ENCODE measurements at regions not wholly inside any gene's neighbourhood (a gene's known extent, or its start where the extent isn't known, plus 50 kb on each side); places are given as distances from the start of the nearest gene placed in this dataset.

DNA sequence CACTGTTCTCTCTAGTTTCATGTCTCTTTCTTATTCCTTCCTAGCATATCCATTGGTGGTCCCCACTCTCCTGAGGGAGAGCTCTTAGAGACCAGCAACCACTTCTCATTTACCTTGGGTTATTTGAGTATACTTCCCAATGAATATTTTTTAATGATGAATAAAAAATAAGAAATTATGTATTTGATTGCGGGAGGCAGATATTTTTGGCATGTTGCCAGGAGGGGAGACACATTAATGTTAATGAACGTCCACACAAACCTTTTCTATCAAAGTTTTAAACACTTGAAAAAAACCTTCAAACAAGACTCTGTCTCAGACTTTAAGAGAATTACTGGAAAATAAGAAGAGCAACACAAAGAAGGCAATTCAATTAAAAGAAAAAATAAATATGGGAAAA is 260.6 kb upstream of the MAGI2 start:
- FAIRE-seq (no peak), DNase-seq (ENCODE audit: insufficient read length, low spot score) (no peak)

GRCh38 chr7:79713276-79713675 is 259.8 kb upstream of the MAGI2 start:
- DNase-seq (ENCODE audit: insufficient read length, low spot score) (no peak), FAIRE-seq (peak; percentile 53)
- no peak for TF ChIP-seq CTCF (IDR thresholded peaks at IDR 0.05; ENCODE audit: insufficient read depth, missing control alignments)

More for the DNA sequence above, 260.6 kb upstream of the MAGI2 start:
- TF ChIP-seq CTCF (IDR thresholded peaks at IDR 0.05; ENCODE audit: insufficient read depth, missing control alignments): no peak

DNA sequence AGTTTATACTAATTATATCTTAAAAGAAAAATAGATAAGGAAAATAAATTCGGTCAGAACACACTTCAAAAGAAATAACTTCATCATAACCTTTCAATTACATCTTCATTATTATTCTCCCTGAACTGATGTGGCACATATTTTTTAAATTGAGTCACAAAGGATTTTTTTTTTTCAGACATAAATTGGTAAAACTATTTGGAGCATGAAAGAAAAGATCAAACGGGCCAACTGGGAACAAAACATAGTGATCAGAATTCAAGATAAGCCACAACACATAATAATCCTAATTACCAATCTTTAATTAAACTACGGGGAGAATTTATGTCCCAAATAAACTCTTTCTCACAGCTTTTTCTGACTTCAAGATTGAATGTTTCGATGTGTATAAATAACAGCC is 258.2 kb upstream of the MAGI2 start:
- FAIRE-seq (no peak), DNase-seq (ENCODE audit: insufficient read length, low spot score) (no peak)
- TF ChIP-seq CTCF (IDR thresholded peaks at IDR 0.05; ENCODE audit: insufficient read depth, missing control alignments): no peak

GRCh38 chr7:79709574-79710409 is 256.3 kb upstream of the MAGI2 start:
- FAIRE-seq (no peak), DNase-seq (ENCODE audit: insufficient read length, low spot score) (no peak)
- TF ChIP-seq CTCF (IDR thresholded peaks at IDR 0.05; ENCODE audit: insufficient read depth, missing control alignments): no peak

- DNase-seq (ENCODE audit: insufficient read length, low spot score): no peak
Measured at GRCh38 chr7:79702116-79702515, 248.6 kb upstream of the MAGI2 start.

DNA sequence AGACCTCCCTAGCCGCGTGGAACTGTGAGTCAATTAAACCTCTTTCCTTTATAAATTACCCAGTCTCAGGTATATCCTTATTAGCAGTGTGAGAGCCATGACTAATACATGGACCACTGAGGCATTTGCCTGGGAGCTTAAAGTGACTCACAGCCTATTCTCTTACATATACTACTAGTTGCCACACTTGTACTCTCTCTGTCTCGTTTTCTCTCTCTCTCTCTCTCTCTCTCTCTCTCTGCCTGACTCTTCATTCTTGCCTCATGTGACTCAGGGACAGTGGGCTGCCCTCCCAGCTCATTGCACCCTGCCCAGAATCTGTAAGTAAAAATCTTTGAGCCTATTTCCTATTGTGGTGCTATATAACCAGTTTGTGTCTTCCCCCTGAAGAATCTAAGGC is 238.5 kb upstream of the MAGI2 start:
- no peak for TF ChIP-seq CTCF (IDR thresholded peaks at IDR 0.05; ENCODE audit: insufficient read depth, missing control alignments)
- FAIRE-seq: no peak
- no peak for DNase-seq (ENCODE audit: insufficient read length, low spot score)

More at GRCh38 chr7:79702116-79702515, 248.6 kb upstream of the MAGI2 start:
- peak; percentile 32 for FAIRE-seq
- no peak for TF ChIP-seq CTCF (IDR thresholded peaks at IDR 0.05; ENCODE audit: insufficient read depth, missing control alignments)

DNA sequence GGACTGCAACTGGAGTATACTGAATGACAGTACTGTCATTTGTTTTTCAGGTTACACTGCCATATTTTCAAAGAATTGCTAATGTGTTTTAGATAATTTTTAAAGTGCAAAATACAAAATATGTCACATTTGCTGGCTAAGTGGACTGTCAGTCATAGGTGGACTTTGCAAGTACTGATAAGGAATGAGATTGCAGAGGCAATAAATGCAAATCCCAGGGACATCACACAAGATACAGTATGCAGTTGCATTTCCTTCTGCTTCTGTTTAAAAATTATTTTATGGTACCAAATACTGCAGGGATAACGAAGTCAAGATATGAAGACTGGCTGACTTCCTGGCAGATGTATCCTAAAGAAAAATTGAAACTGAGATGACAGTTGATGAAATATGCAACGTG is 237.6 kb upstream of the MAGI2 start:
- no peak for TF ChIP-seq CTCF (IDR thresholded peaks at IDR 0.05; ENCODE audit: insufficient read depth, missing control alignments)
- DNase-seq (ENCODE audit: insufficient read length, low spot score) (no peak), FAIRE-seq (no peak)
